ENCODE measurements at regions not wholly inside any gene's neighbourhood (a gene's known extent, or its start where the extent isn't known, plus 50 kb on each side); places are given as distances from the start of the nearest gene placed in this dataset.

GRCh38 chr3:34066999-34067398 lies 268.6 kb downstream of the PDCD6IP start:
- WGBS (ENCODE audit: insufficient coverage, insufficient replicate concordance, low lambda C conversion rate, missing lambda C conversion rate) = 50% methylated on average over 2 of the region's 2 CpGs
- CTCF ChIA-PET = interaction anchor here (0.5 kb wide), 1 partner anchor 183 kb away, joined by 3 read pairs; no protein-coding TSS in a partner anchor
- no peak for ATAC-seq
- no peak for TF ChIP-seq STAT3 (IDR thresholded peaks at IDR 0.05; ENCODE audit: low read depth, low read length)
- TF ChIP-seq KLF5 (IDR thresholded peaks at IDR 0.05; ENCODE audit: partially characterized antibody) = no peak
- no peak for TF ChIP-seq CHD4 (IDR thresholded peaks at IDR 0.05)
- no peak for TF ChIP-seq CEBPB (IDR thresholded peaks at IDR 0.05; ENCODE audit: borderline replicate concordance in 1 of 2, low read depth in 2 of 2, low read length in 2 of 2)
- no peak for TF ChIP-seq E2F8 (IDR thresholded peaks at IDR 0.05; ENCODE audit: low read depth, partially characterized antibody)
- no peak for TF ChIP-seq ZBTB33 (IDR thresholded peaks at IDR 0.05)
- no peak for TF ChIP-seq MXI1 (IDR thresholded peaks at IDR 0.05; ENCODE audit: low read depth, low read length)
- TF ChIP-seq ZNF592 (IDR thresholded peaks at IDR 0.05) = no peak
- no peak for TF ChIP-seq NKRF (conservative IDR thresholded peaks at IDR 0.05)

More at GRCh38 chr3:34066999-34067398, 268.6 kb downstream of the PDCD6IP start:
- no peak overlapping the region for H3K4me3 ChIP-seq
- H3K27me3 ChIP-seq (replicated peaks in 1 of 2; ENCODE audit: control insufficient read depth in 2 of 2, insufficient read depth in 2 of 2, low read length in 1 of 2) = no peaks in the 10 kb centered on the region
- in situ Hi-C loops (cut with MboI) = no loop called here
- H3K9me3 ChIP-seq (replicated peaks; ENCODE audit: control insufficient read depth, insufficient read depth, low read length) = no peaks in the 10 kb centered on the region; the same call in 2 of the 3 replicates
- H3K79me2 ChIP-seq (ENCODE audit: control insufficient read depth, insufficient read depth, low read length) = no peaks in the 10 kb centered on the region
- no peaks in the 10 kb centered on the region for H3K36me3 ChIP-seq (ENCODE audit: control insufficient read depth in 2 of 2, insufficient read depth in 2 of 2, low read length in 1 of 2)
- SMC1A ChIA-PET (ENCODE audit: uncharacterized antibody, unreplicated experiment) = interaction anchor here (1.1 to 1.9 kb wide), 4 partner anchors 9 to 194 kb away, joined by 3 to 5 read pairs (median 4); no protein-coding TSS in a partner anchor
- no peak overlapping the region for H3K27ac ChIP-seq (ENCODE audit: control insufficient read depth, insufficient read depth)
- H3K9ac ChIP-seq (ENCODE audit: control insufficient read depth, insufficient read depth, low read length) = no peak overlapping the region
- no TSS peak for BruUV-seq (replicated peaks)
- H3K4me2 ChIP-seq (ENCODE audit: control insufficient read depth, insufficient read depth) = no peak overlapping the region
- H2AFZ ChIP-seq (ENCODE audit: control insufficient read depth, low read depth, low read length) = no peak overlapping the region
- no peak for DNase-seq (ENCODE audit: low read depth, low spot score)
- RAD21 ChIA-PET (ENCODE audit: unreplicated experiment) = no interaction called here
- FAIRE-seq = no peak
- no peaks in the 10 kb centered on the region for H4K20me1 ChIP-seq (ENCODE audit: control insufficient read depth, insufficient read depth)
- H3K4me1 ChIP-seq (ENCODE audit: control insufficient read depth, insufficient read depth, low read length) = peaks cover 11% of the 10 kb centered on the region
- intact Hi-C loops (cut with micrococcal nuclease; ENCODE audit: unreplicated experiment) = no loop called here
- POLR2A ChIA-PET = no interaction called here
